ACC112 (cell line): ENCODE measurements at regions not wholly inside any gene's neighbourhood (a gene's known extent, or its start where the extent isn't known, plus 50 kb on each side); places are given as distances from the start of the nearest gene placed in this dataset.
A peak's percentile ranks its signal among the peaks of the same experiment; 100 is the strongest.
"Not testable (repeated sequence)": the region's sequence is repeated elsewhere in the genome, so short reads cannot be mapped to it uniquely, and the experiment has no call there.

Experiments
- H2AFZ ChIP-seq: fragments of 200-600 bp; sonication (generic); one replicate; pipeline ENCODE4 v1.6.0; 2017; ENCODE audit warnings: antibody characterized with exemption, low read length; ENCODE audit not compliant: unreplicated experiment
- H3K27ac ChIP-seq: fragments of 200-600 bp; sonication (generic); 2 replicates; pipeline ENCODE4 v1.5.1; 2014; ENCODE audit warnings: low read depth, mild to moderate bottlenecking, antibody characterized with exemption, low read length, moderate library complexity
- H3K27me3 ChIP-seq: fragments of 200-600 bp; sonication (generic); 2 replicates; pipeline ENCODE4 v1.6.1; 2014; ENCODE audit warnings: mild to moderate bottlenecking, antibody characterized with exemption, low read length, moderate library complexity, mixed read lengths; ENCODE audit not compliant: insufficient read depth
- H3K36me3 ChIP-seq: fragments of 200-600 bp; sonication (generic); 2 replicates; pipeline ENCODE4 v1.6.1; 2016; ENCODE audit warnings: mild to moderate bottlenecking, antibody characterized with exemption, low read length, moderate library complexity, mixed read lengths; ENCODE audit not compliant: insufficient read depth
- H3K4me1 ChIP-seq: fragments of 200-600 bp; sonication (generic); one replicate; pipeline ENCODE4 v1.6.1; 2016; ENCODE audit warnings: low read length, mixed read lengths; ENCODE audit not compliant: insufficient read depth, unreplicated experiment, control insufficient read depth
- H3K4me3 ChIP-seq: fragments of 200-600 bp; sonication (generic); 2 replicates; pipeline ENCODE4 v1.5.1; 2014; ENCODE audit warnings: mild to moderate bottlenecking, low read depth, low read length
- H3K79me2 ChIP-seq: fragments of 200-600 bp; sonication (generic); one replicate; pipeline ENCODE4 v1.6.0; 2016; ENCODE audit warnings: low read length; ENCODE audit not compliant: control insufficient read depth, unreplicated experiment, insufficient read depth

GRCh38 chr7:29619111-29619510, 55.5 kb downstream of the PRR15 start:
- Histone ChIP-seq H3K4me1 (peaks cover 18% of the 10 kb centered on the region), H2AFZ (no peak overlapping the region), H3K36me3 (no peaks in the 10 kb centered on the region), H3K27me3 (no peaks in the 10 kb centered on the region), H3K27ac (no peak overlapping the region), H3K4me3 (no peak overlapping the region), H3K79me2 (no peaks in the 10 kb centered on the region)

DNA sequence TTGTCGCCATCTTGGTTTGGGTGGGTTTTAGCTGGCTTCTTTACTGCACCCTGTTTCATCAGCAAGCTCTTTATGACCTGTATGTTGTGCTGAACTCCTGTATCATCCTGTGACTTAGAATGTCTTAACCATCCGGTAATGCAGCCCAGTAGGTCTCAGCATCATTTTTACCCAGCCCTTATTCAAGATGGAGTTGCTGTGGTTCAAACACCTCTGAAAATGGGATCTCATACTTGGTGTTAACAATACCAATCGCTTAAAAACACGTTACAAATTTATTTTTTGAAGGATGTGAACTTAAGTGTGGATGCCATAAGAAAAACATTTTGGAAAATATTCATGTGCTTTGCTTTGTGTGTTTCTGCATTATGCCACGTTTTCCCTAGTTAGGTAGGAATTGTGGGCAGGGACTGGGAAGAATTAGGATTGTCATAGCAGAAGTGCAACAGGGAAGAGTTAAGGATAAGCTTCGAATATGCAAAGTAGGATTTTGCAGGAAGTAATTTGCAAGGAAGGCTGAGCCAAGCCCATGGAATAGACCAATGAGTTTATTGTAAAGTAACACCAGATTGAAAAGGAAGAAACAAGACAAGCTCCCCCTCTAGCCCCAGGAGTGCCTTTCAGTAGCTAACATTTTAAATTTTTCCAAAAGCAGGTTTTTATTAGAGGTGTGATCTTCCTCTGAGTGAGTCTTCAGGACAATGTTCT, 56.4 kb downstream of the PRR15 start:
- Histone ChIP-seq H3K79me2 (no peaks in the 10 kb centered on the region), H3K4me3 (no peak overlapping the region), H3K4me1 (peaks cover 17% of the 10 kb centered on the region), H3K27ac (no peak overlapping the region), H3K27me3 (no peaks in the 10 kb centered on the region), H2AFZ (no peak overlapping the region), H3K36me3 (no peaks in the 10 kb centered on the region)

- Histone ChIP-seq H3K36me3 (no peaks in the 10 kb centered on the region), H3K27me3 (no peaks in the 10 kb centered on the region), H2AFZ (no peak overlapping the region), H3K4me3 (no peak overlapping the region), H3K79me2 (no peaks in the 10 kb centered on the region), H3K27ac (no peak overlapping the region), H3K4me1 (peaks cover 17% of the 10 kb centered on the region)
These were observed 56.9 kb downstream of the PRR15 start for GRCh38 chr7:29620556-29620930.

DNA sequence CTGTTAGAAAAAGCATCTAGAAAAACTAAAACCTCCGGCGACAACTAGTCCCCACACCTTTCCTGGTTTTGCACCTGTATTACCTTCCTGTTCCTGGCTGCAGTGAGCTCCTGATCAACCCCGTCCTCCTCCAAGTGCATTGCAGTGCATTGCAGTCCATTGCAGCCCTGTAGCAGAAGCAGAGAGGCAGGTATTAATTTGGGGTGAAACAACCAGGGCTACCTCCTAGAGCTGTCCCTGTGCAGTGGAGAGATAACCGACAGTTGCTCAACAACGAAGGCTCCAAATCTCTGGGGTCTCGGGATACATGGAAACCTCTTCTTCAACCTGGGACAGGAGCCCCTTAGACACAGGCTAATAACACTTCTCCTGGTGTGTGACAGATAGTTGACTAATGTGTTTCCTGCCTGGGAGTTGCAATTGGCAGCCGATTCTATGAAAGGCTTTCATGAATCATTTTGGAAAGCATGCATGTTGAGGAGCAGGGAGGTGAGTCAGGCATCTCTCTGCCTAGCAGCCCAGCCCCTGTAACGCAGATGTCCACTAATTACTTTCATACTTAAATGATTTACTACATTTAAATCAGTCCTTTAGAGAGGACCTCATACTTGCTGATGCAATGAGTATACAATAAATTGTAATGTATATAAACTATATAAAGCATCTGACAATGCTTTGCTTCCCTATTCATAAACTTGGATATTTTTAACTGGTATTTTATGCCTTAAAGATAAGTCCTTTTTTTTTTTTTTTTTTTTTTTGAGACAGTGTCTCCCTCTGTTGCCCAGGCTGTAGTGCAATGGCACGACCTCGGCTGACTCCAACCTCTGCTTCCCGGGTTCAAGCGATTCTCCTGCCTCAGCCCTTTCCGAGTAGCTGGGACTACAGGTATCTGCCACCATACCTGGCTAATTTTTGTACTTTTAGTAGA, 59.0 kb downstream of the PRR15 start:
- peak overlapping the region; percentile 49 for H3K27ac ChIP-seq
- peaks cover 17% of the 10 kb centered on the region for H3K4me1 ChIP-seq
- no peaks in the 10 kb centered on the region for H3K36me3 ChIP-seq
- no peaks in the 10 kb centered on the region for H3K27me3 ChIP-seq
- H3K79me2 ChIP-seq: no peaks in the 10 kb centered on the region
- H2AFZ ChIP-seq: no peak overlapping the region
- peak overlapping the region; percentile 46 for H3K4me3 ChIP-seq

GRCh38 chr7:29623973-29624372, 60.3 kb downstream of the PRR15 start:
- no peaks in the 10 kb centered on the region for H3K79me2 ChIP-seq
- no peak overlapping the region for H2AFZ ChIP-seq
- H3K36me3 ChIP-seq: no peaks in the 10 kb centered on the region
- H3K4me1 ChIP-seq: peaks cover 17% of the 10 kb centered on the region
- H3K27me3 ChIP-seq: no peaks in the 10 kb centered on the region
- no peak overlapping the region for H3K4me3 ChIP-seq
- H3K27ac ChIP-seq: no peak overlapping the region

- Histone ChIP-seq H3K27ac (no peak overlapping the region), H3K79me2 (no peaks in the 10 kb centered on the region)
These were observed 63.1 kb downstream of the PRR15 start for GRCh38 chr7:29626730-29627129.

DNA sequence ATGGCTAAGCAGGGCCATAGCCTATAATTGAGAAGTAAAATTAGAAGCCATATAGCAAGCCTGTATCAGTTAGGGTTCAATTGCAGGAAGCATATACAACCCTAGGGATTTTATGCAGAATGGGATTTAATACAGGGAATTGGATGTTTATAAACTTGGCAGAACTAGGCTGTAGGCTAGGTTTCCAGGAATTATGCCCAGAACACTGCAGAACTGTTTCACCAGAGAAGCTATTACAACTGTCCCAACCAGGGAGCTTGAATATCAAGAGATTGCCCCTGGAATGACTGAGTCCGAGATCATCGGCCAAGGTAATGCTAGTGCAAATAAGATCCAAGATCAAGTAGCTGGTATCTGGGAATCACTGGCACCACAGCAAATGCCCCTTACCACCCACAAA, 64.0 kb downstream of the PRR15 start:
- no peak overlapping the region for H2AFZ ChIP-seq
- no peak overlapping the region for H3K4me3 ChIP-seq
- H3K27me3 ChIP-seq: no peaks in the 10 kb centered on the region
- no peaks in the 10 kb centered on the region for H3K79me2 ChIP-seq
- no peaks in the 10 kb centered on the region for H3K36me3 ChIP-seq
- H3K4me1 ChIP-seq: peaks cover 10% of the 10 kb centered on the region
- H3K27ac ChIP-seq: no peak overlapping the region

More at GRCh38 chr7:29626730-29627129, 63.1 kb downstream of the PRR15 start:
- Histone ChIP-seq H3K4me3 (no peak overlapping the region), H3K36me3 (no peaks in the 10 kb centered on the region), H3K27me3 (no peaks in the 10 kb centered on the region), H2AFZ (no peak overlapping the region), H3K4me1 (peaks cover 17% of the 10 kb centered on the region)

DNA sequence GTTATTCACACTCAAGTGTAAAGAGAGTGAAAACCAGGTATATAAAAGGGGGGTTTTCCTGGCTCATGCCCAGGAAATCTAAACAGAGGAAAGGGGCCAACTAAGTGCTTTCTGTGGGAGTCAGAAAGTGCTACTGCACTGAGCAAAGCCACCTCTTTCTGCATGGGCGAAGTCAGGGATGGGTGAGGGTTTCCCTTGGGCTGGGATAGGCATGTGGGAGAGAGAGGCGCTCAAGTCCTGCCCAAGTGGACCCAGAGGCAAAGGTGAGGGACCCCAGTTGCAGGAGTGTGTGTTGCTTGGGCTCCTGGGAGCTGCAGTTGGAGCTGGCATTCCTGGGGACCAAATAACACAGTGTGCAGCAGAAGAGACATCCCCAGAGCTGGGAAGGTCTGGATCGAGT, 65.9 kb downstream of the PRR15 start:
- no peaks in the 10 kb centered on the region for H3K27me3 ChIP-seq
- H3K27ac ChIP-seq: no peak overlapping the region
- no peaks in the 10 kb centered on the region for H3K36me3 ChIP-seq
- H2AFZ ChIP-seq: no peak overlapping the region
- H3K79me2 ChIP-seq: no peaks in the 10 kb centered on the region
- H3K4me3 ChIP-seq: no peak overlapping the region
- no peaks in the 10 kb centered on the region for H3K4me1 ChIP-seq

- not testable (repeated sequence) for H3K79me2 ChIP-seq, H3K27me3 ChIP-seq, H3K4me1 ChIP-seq, H3K36me3 ChIP-seq, H3K4me3 ChIP-seq, H3K27ac ChIP-seq, H2AFZ ChIP-seq
These were observed 71.7 kb downstream of the PRR15 start for GRCh38 chr7:29635067-29636008.

DNA sequence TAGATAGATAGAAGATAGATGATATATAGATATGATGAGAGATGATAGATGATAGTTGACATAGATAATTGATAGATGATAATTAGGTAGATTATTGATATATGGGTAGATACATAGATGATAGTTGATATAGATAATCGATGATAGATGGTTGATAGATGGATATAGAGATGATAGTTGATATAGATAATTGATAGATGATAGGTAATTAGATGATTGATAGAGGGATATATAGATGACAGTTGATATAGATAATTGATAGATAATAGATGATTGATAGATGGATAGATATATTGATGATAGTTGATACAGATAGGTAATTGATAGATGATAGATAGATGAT, 72.3 kb downstream of the PRR15 start:
- Histone ChIP-seq H3K27me3 (no peaks in the 10 kb centered on the region), H3K4me1 (peaks cover 1% of the 10 kb centered on the region), H3K79me2 (no peaks in the 10 kb centered on the region), H2AFZ (no peak overlapping the region), H3K27ac (no peak overlapping the region), H3K36me3 (no peaks in the 10 kb centered on the region), H3K4me3 (no peak overlapping the region)
